ENCODE measurements at regions not wholly inside any gene's neighbourhood (a gene's known extent, or its start where the extent isn't known, plus 50 kb on each side); places are given as distances from the start of the nearest gene placed in this dataset.

DNA sequence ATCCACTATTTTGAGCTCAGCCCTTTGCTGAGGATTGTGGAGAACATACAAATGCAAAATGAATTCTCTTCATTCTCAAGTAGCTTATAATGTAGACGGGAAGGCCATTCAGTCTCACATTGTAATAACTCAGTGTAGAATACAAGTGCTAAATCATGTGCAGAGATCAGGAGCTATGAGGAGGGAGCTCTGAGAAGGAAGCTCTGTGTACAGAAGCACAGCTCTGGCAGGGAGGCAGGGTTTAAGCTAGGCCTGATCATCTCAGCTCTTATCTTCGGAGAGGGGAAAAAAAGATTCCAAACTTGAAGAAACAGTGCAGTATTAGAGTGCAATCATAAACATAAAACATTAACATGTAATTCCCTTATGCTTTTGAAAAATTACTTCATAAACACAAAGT is 291.1 kb upstream of the SKOR2 start:
- no peak for TF ChIP-seq CTCF (IDR thresholded peaks at IDR 0.05; ENCODE audit: extremely low read depth, insufficient read depth, missing control alignments)
- in situ Hi-C loops (cut with MboI; ENCODE audit: low pct_unique_long_range_greater_than_20kb, low sequenced_read_pairs, unreplicated experiment): no loop called here
- no peak for DNase-seq (ENCODE audit: low spot score)

DNA sequence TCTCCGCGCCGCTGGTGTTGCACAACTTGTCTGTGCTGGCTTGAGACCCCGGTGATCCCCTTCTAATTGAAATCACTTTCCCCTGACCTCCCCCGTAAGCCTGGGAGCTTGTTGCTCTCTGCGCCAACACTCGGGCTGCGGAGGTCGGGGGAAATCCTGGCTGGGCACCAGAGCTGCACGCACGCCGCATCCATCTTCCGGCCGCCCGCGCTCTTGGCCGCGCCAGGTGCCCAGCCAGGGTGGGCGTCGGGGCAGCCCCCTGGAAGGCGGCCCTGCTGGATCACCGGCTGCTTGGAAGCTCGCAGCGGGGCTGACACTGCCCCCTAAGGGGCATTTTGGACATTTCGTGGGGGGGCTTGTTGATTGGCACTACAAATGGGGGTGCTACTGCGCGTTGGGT is 280.3 kb upstream of the SKOR2 start:
- DNase-seq (ENCODE audit: low spot score): peak; percentile 35
- no peak for TF ChIP-seq CTCF (IDR thresholded peaks at IDR 0.05; ENCODE audit: extremely low read depth, insufficient read depth, missing control alignments)
- in situ Hi-C loops (cut with MboI; ENCODE audit: low pct_unique_long_range_greater_than_20kb, low sequenced_read_pairs, unreplicated experiment): no loop called here

DNA sequence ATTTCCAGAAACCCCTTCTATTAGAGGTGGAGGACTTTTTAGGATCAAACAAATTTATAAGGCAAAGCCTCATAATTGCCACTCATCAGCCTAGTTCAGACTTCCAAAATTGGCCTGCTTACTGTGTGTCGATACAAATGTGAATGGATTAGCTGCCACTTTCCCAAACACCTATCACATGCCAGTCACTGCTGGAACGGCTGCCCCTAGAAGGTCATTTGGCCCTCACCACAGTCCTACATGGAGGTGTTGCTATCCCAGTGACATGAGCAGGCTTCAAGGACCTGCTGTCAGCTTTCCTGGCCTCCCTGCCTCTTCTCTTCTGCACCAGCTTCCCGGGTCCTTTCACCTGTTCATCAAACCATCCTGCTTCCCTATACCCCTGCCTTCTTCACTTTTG is 279.2 kb upstream of the SKOR2 start:
- in situ Hi-C loops (cut with MboI; ENCODE audit: low pct_unique_long_range_greater_than_20kb, low sequenced_read_pairs, unreplicated experiment): no loop called here

DNA sequence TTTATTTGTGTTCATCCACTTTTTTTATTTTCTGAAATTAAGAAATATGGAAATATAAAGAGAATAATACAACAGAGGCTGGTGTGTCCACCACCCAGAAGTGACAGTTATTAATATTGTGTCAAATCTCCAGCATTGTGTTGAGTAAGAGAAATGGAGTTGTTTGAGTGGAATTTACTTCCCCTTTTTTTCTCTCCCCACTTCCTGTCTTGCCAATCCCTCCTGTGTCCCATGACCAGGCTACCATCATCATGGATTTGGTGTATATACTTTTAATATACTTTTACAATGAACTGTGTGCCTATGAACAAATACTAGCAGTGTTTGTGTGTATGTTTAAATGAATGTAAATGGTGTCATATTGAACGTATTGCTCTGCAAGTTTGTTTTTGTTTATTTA is 276.9 kb upstream of the SKOR2 start:
- in situ Hi-C loops (cut with MboI; ENCODE audit: low pct_unique_long_range_greater_than_20kb, low sequenced_read_pairs, unreplicated experiment): no loop called here
- TF ChIP-seq CTCF (IDR thresholded peaks at IDR 0.05; ENCODE audit: extremely low read depth, insufficient read depth, missing control alignments): no peak
- DNase-seq (ENCODE audit: low spot score): no peak

More for the DNA sequence above, 279.2 kb upstream of the SKOR2 start:
- DNase-seq (ENCODE audit: low spot score): no peak
- TF ChIP-seq CTCF (IDR thresholded peaks at IDR 0.05; ENCODE audit: extremely low read depth, insufficient read depth, missing control alignments): no peak

GRCh38 chr18:47526147-47526546 is 274.7 kb upstream of the SKOR2 start:
- in situ Hi-C loops (cut with MboI; ENCODE audit: low pct_unique_long_range_greater_than_20kb, low sequenced_read_pairs, unreplicated experiment): no loop called here
- DNase-seq (ENCODE audit: low spot score): no peak
- TF ChIP-seq CTCF (IDR thresholded peaks at IDR 0.05; ENCODE audit: extremely low read depth, insufficient read depth, missing control alignments): no peak

- in situ Hi-C loops (cut with MboI; ENCODE audit: low pct_unique_long_range_greater_than_20kb, low sequenced_read_pairs, unreplicated experiment): no loop called here
- TF ChIP-seq CTCF (IDR thresholded peaks at IDR 0.05; ENCODE audit: extremely low read depth, insufficient read depth, missing control alignments): no peak
- no peak for DNase-seq (ENCODE audit: low spot score)
Observed at GRCh38 chr18:47522359-47522758, 270.9 kb upstream of the SKOR2 start.

DNA sequence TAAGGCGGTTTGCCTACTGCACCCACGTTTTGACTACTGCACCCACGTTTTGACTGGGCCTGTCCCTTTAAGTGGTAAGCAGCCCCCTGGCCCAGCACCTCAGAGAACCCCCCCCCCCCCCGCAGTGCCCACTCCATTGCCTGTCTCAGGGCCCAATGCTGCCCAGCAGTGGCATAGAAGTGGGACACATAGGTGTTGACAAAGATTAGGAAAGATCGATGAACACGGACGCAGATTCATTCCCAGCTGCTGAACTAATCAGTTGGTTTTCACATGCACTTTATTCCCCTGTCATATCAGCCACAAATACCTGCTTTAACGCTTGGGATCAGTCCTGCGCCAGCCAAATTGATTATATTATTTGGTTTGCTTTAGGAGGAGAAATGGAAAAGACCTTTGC is 268.8 kb upstream of the SKOR2 start:
- no peak for DNase-seq (ENCODE audit: low spot score)
- in situ Hi-C loops (cut with MboI; ENCODE audit: low pct_unique_long_range_greater_than_20kb, low sequenced_read_pairs, unreplicated experiment): no loop called here
- no peak for TF ChIP-seq CTCF (IDR thresholded peaks at IDR 0.05; ENCODE audit: extremely low read depth, insufficient read depth, missing control alignments)
